ENCODE measurements at regions not wholly inside any gene's neighbourhood (a gene's known extent, or its start where the extent isn't known, plus 50 kb on each side); places are given as distances from the start of the nearest gene placed in this dataset.

GRCh38 chr4:62320612-62321011, 1120.5 kb downstream of the ADGRL3 start:
- no peak overlapping the region for H2AFZ ChIP-seq (ENCODE audit: low read length)
- DNase-seq (ENCODE audit: insufficient read length, low spot score, missing footprints) = no peak
- H3K27me3 ChIP-seq (ENCODE audit: insufficient read depth, low read length) = no peaks in the 10 kb centered on the region
- no peak for TF ChIP-seq CTCF (IDR thresholded peaks at IDR 0.05; ENCODE audit: extremely low read depth, low read depth, low read length)
- H3K9me3 ChIP-seq (ENCODE audit: low read depth, low read length) = peaks cover 2% of the 10 kb centered on the region
- H3K4me1 ChIP-seq (ENCODE audit: insufficient read depth, low read length) = no peaks in the 10 kb centered on the region
- no peaks in the 10 kb centered on the region for H4K20me1 ChIP-seq (ENCODE audit: insufficient read depth, low read length)
- H3K4me2 ChIP-seq (ENCODE audit: insufficient read depth, low read length) = no peak overlapping the region
- H3K36me3 ChIP-seq (ENCODE audit: insufficient read depth, low read length) = no peaks in the 10 kb centered on the region
- H3K79me2 ChIP-seq (ENCODE audit: insufficient read depth, low read length) = no peaks in the 10 kb centered on the region
- H3K27ac ChIP-seq (ENCODE audit: low read depth, low read length) = no peak overlapping the region
- no peak overlapping the region for H3K4me3 ChIP-seq (ENCODE audit: insufficient read depth, low read length)

GRCh38 chr4:62302710-62303109, 1102.6 kb downstream of the ADGRL3 start:
- Histone ChIP-seq H4K20me1 (ENCODE audit: insufficient read depth, low read length) (no peaks in the 10 kb centered on the region), H3K27me3 (ENCODE audit: insufficient read depth, low read length) (no peaks in the 10 kb centered on the region), H3K9me3 (ENCODE audit: low read depth, low read length) (peaks cover 3% of the 10 kb centered on the region), H2AFZ (ENCODE audit: low read length) (no peak overlapping the region), H3K36me3 (ENCODE audit: insufficient read depth, low read length) (no peaks in the 10 kb centered on the region), H3K79me2 (ENCODE audit: insufficient read depth, low read length) (no peaks in the 10 kb centered on the region), H3K4me1 (ENCODE audit: insufficient read depth, low read length) (no peaks in the 10 kb centered on the region), H3K27ac (ENCODE audit: low read depth, low read length) (no peak overlapping the region), H3K4me3 (ENCODE audit: insufficient read depth, low read length) (no peak overlapping the region), H3K4me2 (ENCODE audit: insufficient read depth, low read length) (no peak overlapping the region)
- DNase-seq (ENCODE audit: insufficient read length, low spot score, missing footprints) = no peak
- no peak for TF ChIP-seq CTCF (IDR thresholded peaks at IDR 0.05; ENCODE audit: extremely low read depth, low read depth, low read length)

GRCh38 chr4:62301500-62301899, 1101.4 kb downstream of the ADGRL3 start:
- Histone ChIP-seq H3K27me3 (ENCODE audit: insufficient read depth, low read length) (no peaks in the 10 kb centered on the region), H3K9me3 (ENCODE audit: low read depth, low read length) (peaks cover 3% of the 10 kb centered on the region), H3K4me1 (ENCODE audit: insufficient read depth, low read length) (no peaks in the 10 kb centered on the region), H3K36me3 (ENCODE audit: insufficient read depth, low read length) (no peaks in the 10 kb centered on the region), H3K4me2 (ENCODE audit: insufficient read depth, low read length) (no peak overlapping the region), H3K27ac (ENCODE audit: low read depth, low read length) (no peak overlapping the region), H3K4me3 (ENCODE audit: insufficient read depth, low read length) (no peak overlapping the region), H3K79me2 (ENCODE audit: insufficient read depth, low read length) (no peaks in the 10 kb centered on the region), H2AFZ (ENCODE audit: low read length) (no peak overlapping the region), H4K20me1 (ENCODE audit: insufficient read depth, low read length) (no peaks in the 10 kb centered on the region)
- no peak for TF ChIP-seq CTCF (IDR thresholded peaks at IDR 0.05; ENCODE audit: extremely low read depth, low read depth, low read length)
- DNase-seq (ENCODE audit: insufficient read length, low spot score, missing footprints) = no peak

GRCh38 chr4:62293551-62293950, 1093.4 kb downstream of the ADGRL3 start:
- no peak overlapping the region for H3K4me3 ChIP-seq (ENCODE audit: insufficient read depth, low read length)
- no peaks in the 10 kb centered on the region for H3K9me3 ChIP-seq (ENCODE audit: low read depth, low read length)
- no peak overlapping the region for H3K4me2 ChIP-seq (ENCODE audit: insufficient read depth, low read length)
- H4K20me1 ChIP-seq (ENCODE audit: insufficient read depth, low read length) = no peaks in the 10 kb centered on the region
- H3K27me3 ChIP-seq (ENCODE audit: insufficient read depth, low read length) = no peaks in the 10 kb centered on the region
- H3K79me2 ChIP-seq (ENCODE audit: insufficient read depth, low read length) = no peaks in the 10 kb centered on the region
- DNase-seq (ENCODE audit: insufficient read length, low spot score, missing footprints) = no peak
- no peak for TF ChIP-seq CTCF (IDR thresholded peaks at IDR 0.05; ENCODE audit: extremely low read depth, low read depth, low read length)
- H3K36me3 ChIP-seq (ENCODE audit: insufficient read depth, low read length) = no peaks in the 10 kb centered on the region
- H2AFZ ChIP-seq (ENCODE audit: low read length) = no peak overlapping the region
- no peak overlapping the region for H3K27ac ChIP-seq (ENCODE audit: low read depth, low read length)
- no peaks in the 10 kb centered on the region for H3K4me1 ChIP-seq (ENCODE audit: insufficient read depth, low read length)

Data from osteoblast (primary cell).